Stimulated activated CD8-positive, alpha-beta memory T cell treated with anti-CD3 and anti-CD28 coated beads, Interleukin-4, amount 100 ng/mL, for 4 hours (primary cell): ENCODE measurements at regions not wholly inside any gene's neighbourhood (a gene's known extent, or its start where the extent isn't known, plus 50 kb on each side); places are given as distances from the start of the nearest gene placed in this dataset.

ENCODE experiments used
- DNase-seq, 2 donors: peaks; one replicate each; pipeline ENCODE4 v3.0.0-alpha.2; 2020; ENCODE audit warnings: low read depth in 2 of 2, low spot score in 1 of 2

- no peak for DNase-seq
Measured at GRCh38 chr5:174399411-174399810, 325.0 kb upstream of the MSX2 start.

DNA sequence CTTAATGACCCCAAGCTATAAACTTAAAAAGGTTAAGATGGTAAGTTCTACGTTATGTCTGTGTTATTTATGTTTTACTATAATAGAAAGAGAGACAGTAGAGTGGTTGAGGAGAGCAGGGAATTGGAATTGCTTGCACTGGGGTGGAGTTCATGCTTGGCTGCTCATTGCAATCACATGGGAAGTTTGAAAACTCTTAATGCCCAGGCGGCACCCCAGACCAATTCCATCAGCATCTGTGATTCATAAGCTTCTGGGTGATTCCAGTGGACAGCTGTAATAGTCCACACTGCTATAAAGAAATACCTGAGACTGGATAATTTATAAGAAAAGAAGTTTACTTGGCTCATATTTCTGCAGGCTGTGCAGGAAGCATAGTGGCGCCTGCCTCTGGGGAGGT, 323.9 kb upstream of the MSX2 start:
- DNase-seq = no peak

DNA sequence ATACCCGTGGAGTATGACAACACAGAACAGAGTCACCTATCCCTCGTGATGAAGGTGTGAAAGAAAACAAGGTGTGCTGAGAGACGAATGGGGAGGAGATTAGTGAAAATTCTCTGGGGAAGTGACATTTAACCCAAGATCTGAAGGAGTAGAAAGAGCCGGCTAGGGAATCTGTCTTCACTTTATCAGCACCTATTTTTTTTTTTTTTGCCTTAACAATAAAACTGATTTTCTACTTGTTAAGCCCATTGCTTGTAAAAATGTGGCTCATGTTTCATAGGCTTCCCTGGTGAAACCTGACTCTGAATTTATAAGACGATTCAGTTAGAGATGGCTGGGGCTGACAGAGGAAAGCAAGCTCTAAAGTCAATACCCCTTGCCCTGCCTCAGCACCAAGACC, 322.6 kb upstream of the MSX2 start:
- DNase-seq = no peak

- no peak for DNase-seq
Measured at GRCh38 chr5:174402222-174402812, 322.1 kb upstream of the MSX2 start.

- no peak for DNase-seq
Measured at GRCh38 chr5:174404848-174405247, 319.5 kb upstream of the MSX2 start.

DNA sequence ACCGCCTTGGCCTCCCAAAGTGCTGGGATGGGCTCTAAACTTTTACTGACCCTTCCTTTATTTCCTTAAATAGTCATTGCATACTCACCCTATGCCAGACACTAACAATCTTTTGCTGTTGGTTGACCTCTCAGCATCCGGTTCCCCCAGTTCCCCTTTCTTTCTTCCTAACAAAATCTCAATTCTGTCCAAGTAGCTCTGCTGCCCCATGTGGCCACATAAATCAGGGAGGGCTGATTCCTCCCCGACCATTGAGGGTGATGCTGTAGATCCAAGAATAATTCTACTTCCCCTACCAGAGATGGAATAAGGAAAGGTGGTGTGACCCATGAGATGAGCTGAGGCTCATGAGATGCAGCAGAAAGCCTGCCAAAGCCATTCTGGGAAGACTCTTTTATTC, 315.3 kb upstream of the MSX2 start:
- DNase-seq = no peak

- DNase-seq = no peak
Measured at GRCh38 chr5:174409971-174410370, 314.4 kb upstream of the MSX2 start.

GRCh38 chr5:174410716-174411478, 313.5 kb upstream of the MSX2 start:
- no peak for DNase-seq

- DNase-seq = no peak
Measured at GRCh38 chr5:174411479-174411819, 312.9 kb upstream of the MSX2 start.

GRCh38 chr5:174412374-174412773, 312.0 kb upstream of the MSX2 start:
- DNase-seq = no peak

GRCh38 chr5:174412941-174413340, 311.4 kb upstream of the MSX2 start:
- DNase-seq = no peak

DNA sequence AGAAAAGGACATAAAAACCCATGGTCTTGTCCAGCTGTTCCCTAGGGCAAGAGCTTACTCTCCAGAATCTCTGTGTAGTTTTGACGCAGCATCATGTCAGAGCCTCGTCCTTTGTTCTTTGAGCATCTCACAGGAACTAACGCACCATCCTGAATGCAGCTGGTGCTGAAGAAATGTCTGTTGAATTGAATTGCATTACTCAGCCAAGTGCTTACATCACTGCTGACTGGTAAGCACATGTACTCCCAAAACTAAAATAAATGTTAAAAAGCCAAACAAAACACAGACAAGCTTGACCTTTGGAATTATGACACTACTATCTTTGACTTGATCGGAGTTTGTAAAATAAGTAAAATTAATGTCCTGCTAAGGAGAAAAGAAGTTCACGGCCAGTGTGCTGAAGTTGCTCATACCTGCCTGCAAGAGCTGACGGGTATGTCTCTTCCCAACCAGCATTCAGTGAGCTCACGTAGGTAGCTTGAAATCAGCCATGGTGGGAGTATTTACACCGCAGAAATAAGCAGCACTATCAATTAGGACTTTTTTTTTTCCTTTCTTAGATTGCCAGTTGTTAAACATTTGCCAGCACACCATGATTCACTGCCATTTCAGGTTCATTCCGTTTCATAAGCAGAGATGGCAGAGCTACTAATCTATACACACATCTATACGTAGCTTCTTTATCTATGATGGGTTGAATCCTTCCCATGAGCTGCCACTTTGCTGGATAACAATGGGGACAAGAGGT, 310.6 kb upstream of the MSX2 start:
- DNase-seq = no peak

DNA sequence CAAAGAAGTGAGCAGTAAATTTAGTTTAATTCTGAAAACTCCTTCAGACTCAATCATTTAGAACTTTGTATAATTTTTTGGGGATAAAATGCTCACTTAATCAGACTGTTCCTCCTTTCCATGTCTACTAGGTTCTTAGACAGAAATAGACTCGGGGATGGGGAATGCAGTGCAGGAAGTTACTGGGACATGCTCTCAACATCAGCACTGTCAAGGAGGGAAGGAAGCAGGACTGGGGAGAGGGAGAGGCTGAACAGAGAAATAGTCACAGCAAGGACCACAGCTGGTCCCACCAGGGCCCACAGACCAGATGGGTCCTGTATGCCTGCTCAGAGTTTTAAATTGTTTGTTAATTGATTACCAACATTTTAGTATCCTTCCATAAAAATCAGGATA, 310.1 kb upstream of the MSX2 start:
- DNase-seq = no peak

DNA sequence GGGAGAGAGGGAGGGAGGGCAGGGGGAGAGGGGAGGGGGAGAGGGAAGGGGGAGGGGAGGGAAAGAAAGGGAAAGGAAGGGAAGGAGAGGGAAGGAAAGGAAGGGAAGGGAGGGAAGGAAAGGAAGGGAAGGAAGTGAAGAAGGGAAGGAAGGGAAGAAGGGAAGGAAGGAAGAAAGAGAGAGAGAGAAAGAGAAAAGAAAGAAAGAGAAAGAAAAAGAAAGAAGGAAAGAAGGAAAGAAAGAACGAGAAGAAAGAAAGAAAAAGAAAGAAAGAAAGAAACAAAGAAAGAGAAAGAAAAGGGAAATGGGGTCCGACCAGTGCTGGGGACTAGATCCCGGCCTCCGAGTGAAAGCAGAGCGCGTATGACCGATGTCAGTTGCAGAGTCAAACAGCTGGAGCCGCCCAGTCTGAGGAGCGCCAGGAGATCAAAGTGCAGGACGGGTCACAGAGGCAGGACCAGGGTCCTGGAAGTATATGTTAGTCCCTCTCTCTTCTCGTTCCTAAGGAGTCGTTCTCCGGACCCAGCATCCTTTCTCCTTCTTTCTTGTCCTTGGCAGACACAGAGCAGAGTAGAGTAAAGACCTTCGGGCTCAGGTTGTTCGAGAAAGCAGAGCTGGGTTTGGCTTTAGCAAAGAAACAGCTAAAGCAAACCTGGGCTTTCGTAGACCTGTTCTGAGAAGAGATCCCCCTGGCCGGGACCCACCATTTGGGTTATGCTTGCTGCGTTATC, 305.4 kb upstream of the MSX2 start:
- no peak for DNase-seq

DNA sequence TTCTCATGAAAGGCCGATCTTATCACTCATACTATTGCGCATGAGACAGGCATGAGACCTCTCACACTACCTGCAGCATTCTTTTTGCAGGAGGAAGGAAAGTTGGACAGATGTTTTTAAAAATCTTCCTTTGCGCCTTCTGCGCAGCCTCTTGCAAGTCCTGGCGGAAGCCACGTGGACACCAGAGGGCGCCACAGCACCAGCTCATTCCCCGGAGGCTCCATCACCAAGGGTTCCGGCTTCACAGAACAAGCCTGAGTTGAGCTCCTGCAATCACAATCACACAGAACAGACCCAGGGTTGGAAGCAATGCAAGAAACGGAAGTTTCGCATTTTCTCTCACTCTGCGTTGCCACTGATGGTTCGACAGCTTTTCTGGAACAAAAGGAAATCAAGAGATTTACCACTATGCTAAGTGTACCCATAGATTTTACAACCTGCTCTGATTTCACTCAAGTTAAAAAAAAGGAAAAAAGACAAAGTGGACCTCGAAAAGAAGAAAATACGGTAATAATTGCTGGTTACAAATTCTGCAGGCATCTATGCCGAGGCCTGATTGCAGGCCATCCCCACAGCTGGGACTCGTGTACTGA, 304.7 kb upstream of the MSX2 start:
- peak; percentile 40 to 53 for DNase-seq

DNA sequence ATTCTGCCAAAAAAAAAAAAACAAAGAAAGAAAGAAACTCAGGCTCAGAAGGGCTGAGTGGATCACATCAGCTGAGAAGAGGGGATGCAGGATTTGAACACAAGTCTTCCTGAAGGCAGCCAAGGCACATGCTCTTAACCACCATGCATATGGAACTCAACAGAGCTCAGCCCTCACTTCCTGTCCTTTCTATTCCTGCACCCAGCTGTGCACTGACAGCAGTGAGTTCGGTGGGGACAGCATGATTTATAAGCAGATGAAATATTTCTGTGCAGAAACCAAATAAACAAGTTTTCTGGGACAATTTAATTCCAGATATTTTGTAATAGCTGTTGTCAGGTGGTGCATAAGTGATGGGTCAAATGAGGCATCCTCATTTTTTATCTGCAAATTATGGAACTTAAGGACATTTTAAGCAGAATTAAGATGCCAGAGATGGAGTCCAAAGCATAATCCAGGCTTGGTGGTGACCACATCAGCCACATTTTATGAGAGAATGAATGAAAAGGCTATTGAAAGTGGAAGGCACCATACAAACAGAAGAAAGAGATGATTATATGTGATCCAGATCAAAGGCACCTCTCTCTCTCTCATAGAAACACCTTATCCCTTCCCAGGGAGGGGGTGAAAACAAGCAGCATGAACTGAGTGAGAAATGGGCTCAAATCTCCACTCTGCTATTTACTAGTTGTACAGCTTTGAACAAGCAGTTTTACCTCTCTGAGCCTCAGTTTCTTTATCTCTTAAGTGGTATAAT, 303.6 kb upstream of the MSX2 start:
- no peak for DNase-seq

GRCh38 chr5:174421408-174421805, 303.0 kb upstream of the MSX2 start:
- no peak for DNase-seq

- DNase-seq = no peak
Measured at GRCh38 chr5:174423558-174423957, 300.8 kb upstream of the MSX2 start.

GRCh38 chr5:174424219-174425053, 299.9 kb upstream of the MSX2 start:
- DNase-seq = no peak
